ENCODE measurements at regions not wholly inside any gene's neighbourhood (a gene's known extent, or its start where the extent isn't known, plus 50 kb on each side); places are given as distances from the start of the nearest gene placed in this dataset.

- Histone ChIP-seq H3K79me2 (ENCODE audit: insufficient read depth, low read depth, low read length) (no peaks in the 10 kb centered on the region), H3K27ac (ENCODE audit: low read depth, low read length, poor library complexity, severe bottlenecking) (no peak overlapping the region), H3K4me2 (ENCODE audit: low read length) (no peak overlapping the region), H3K9me2 (ENCODE audit: insufficient read depth, low read length) (no peaks in the 10 kb centered on the region), H3K4me1 (ENCODE audit: insufficient read depth, low read length, poor library complexity, severe bottlenecking) (no peaks in the 10 kb centered on the region), H4K20me1 (ENCODE audit: insufficient read depth, low read length) (no peaks in the 10 kb centered on the region), H3K36me3 (ENCODE audit: insufficient read depth, low read length) (no peaks in the 10 kb centered on the region), H3K4me3 (ENCODE audit: low read depth, low read length, poor library complexity, severe bottlenecking) (no peak overlapping the region), H3K9me3 (ENCODE audit: low read length) (no peaks in the 10 kb centered on the region), H2AFZ (ENCODE audit: low read length) (no peak overlapping the region)
- CTCF ChIA-PET (ENCODE audit: unreplicated experiment) = no interaction called here
- no peak for TF ChIP-seq EZH2phosphoT487 (IDR thresholded peaks at IDR 0.05; ENCODE audit: borderline replicate concordance, low read depth, low read length)
- TF ChIP-seq, protein P1, sequence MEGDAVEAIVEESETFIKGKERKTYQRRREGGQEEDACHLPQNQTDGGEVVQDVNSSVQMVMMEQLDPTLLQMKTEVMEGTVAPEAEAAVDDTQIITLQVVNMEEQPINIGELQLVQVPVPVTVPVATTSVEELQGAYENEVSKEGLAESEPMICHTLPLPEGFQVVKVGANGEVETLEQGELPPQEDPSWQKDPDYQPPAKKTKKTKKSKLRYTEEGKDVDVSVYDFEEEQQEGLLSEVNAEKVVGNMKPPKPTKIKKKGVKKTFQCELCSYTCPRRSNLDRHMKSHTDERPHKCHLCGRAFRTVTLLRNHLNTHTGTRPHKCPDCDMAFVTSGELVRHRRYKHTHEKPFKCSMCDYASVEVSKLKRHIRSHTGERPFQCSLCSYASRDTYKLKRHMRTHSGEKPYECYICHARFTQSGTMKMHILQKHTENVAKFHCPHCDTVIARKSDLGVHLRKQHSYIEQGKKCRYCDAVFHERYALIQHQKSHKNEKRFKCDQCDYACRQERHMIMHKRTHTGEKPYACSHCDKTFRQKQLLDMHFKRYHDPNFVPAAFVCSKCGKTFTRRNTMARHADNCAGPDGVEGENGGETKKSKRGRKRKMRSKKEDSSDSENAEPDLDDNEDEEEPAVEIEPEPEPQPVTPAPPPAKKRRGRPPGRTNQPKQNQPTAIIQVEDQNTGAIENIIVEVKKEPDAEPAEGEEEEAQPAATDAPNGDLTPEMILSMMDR (conservative IDR thresholded peaks at IDR 0.05; ENCODE audit: low read length) = no peak
- DNase-seq (ENCODE audit: low spot score) = no peak
- BruUV-seq (replicated peaks) = no TSS peak
- POLR2A ChIA-PET = no interaction called here
- intact Hi-C loops (cut with micrococcal nuclease; ENCODE audit: unreplicated experiment) = no loop called here
Measured at GRCh38 chr11:104672897-104673296, 225.4 kb downstream of the CASP12 start.

GRCh38 chr11:104668797-104669463 is 229.3 kb downstream of the CASP12 start:
- CTCF ChIA-PET (ENCODE audit: unreplicated experiment) = no interaction called here
- DNase-seq (ENCODE audit: low spot score) = no peak

GRCh38 chr11:104666624-104667023 is 231.6 kb downstream of the CASP12 start:
- TF ChIP-seq, protein P1 (conservative IDR thresholded peaks at IDR 0.05; ENCODE audit: low read length) = no peak
- no peak for TF ChIP-seq EZH2phosphoT487 (IDR thresholded peaks at IDR 0.05; ENCODE audit: borderline replicate concordance, low read depth, low read length)
- no peak for DNase-seq (ENCODE audit: low spot score)
- H3K4me1 ChIP-seq (ENCODE audit: insufficient read depth, low read length, poor library complexity, severe bottlenecking) = no peaks in the 10 kb centered on the region
- H3K27ac ChIP-seq (ENCODE audit: low read depth, low read length, poor library complexity, severe bottlenecking) = no peak overlapping the region
- H3K9me3 ChIP-seq (ENCODE audit: low read length) = no peaks in the 10 kb centered on the region
- H2AFZ ChIP-seq (ENCODE audit: low read length) = no peak overlapping the region
- no peak overlapping the region for H3K4me2 ChIP-seq (ENCODE audit: low read length)
- no peaks in the 10 kb centered on the region for H4K20me1 ChIP-seq (ENCODE audit: insufficient read depth, low read length)
- H3K36me3 ChIP-seq (ENCODE audit: insufficient read depth, low read length) = no peaks in the 10 kb centered on the region
- no TSS peak for BruUV-seq (replicated peaks)
- ChIA-PET POLR2A (no interaction called here), CTCF (ENCODE audit: unreplicated experiment) (no interaction called here)
- intact Hi-C loops (cut with micrococcal nuclease; ENCODE audit: unreplicated experiment) = no loop called here
- H3K4me3 ChIP-seq (ENCODE audit: low read depth, low read length, poor library complexity, severe bottlenecking) = no peak overlapping the region
- no peaks in the 10 kb centered on the region for H3K9me2 ChIP-seq (ENCODE audit: insufficient read depth, low read length)
- no peaks in the 10 kb centered on the region for H3K79me2 ChIP-seq (ENCODE audit: insufficient read depth, low read depth, low read length)

More at GRCh38 chr11:104668797-104669463, 229.3 kb downstream of the CASP12 start:
- Histone ChIP-seq H3K9me3 (ENCODE audit: low read length) (no peaks in the 10 kb centered on the region), H3K79me2 (ENCODE audit: insufficient read depth, low read depth, low read length) (no peaks in the 10 kb centered on the region), H4K20me1 (ENCODE audit: insufficient read depth, low read length) (no peaks in the 10 kb centered on the region), H3K4me2 (ENCODE audit: low read length) (no peak overlapping the region), H3K9me2 (ENCODE audit: insufficient read depth, low read length) (no peaks in the 10 kb centered on the region), H3K4me3 (ENCODE audit: low read depth, low read length, poor library complexity, severe bottlenecking) (no peak overlapping the region), H3K36me3 (ENCODE audit: insufficient read depth, low read length) (no peaks in the 10 kb centered on the region), H3K4me1 (ENCODE audit: insufficient read depth, low read length, poor library complexity, severe bottlenecking) (no peaks in the 10 kb centered on the region), H2AFZ (ENCODE audit: low read length) (no peak overlapping the region), H3K27ac (ENCODE audit: low read depth, low read length, poor library complexity, severe bottlenecking) (no peak overlapping the region)
- intact Hi-C loops (cut with micrococcal nuclease; ENCODE audit: unreplicated experiment) = no loop called here
- BruUV-seq (replicated peaks) = no TSS peak
- POLR2A ChIA-PET = no interaction called here
- TF ChIP-seq, protein P1 (conservative IDR thresholded peaks at IDR 0.05; ENCODE audit: low read length) = no peak
